ENCODE measurements at regions not wholly inside any gene's neighbourhood (a gene's known extent, or its start where the extent isn't known, plus 50 kb on each side); places are given as distances from the start of the nearest gene placed in this dataset.

GRCh38 chr2:181746844-181747243 lies 66.5 kb upstream of the NEUROD1 start:
- TF ChIP-seq CTCF (IDR thresholded peaks at IDR 0.05; ENCODE audit: insufficient read depth, low read depth, low read length) (no peak), EZH2 (IDR thresholded peaks at IDR 0.05; ENCODE audit: insufficient read depth, low read length) (no peak)

Measured in astrocyte (in vitro differentiated cells and primary cell).